ENCODE measurements at regions not wholly inside any gene's neighbourhood (a gene's known extent, or its start where the extent isn't known, plus 50 kb on each side); places are given as distances from the start of the nearest gene placed in this dataset.

DNA sequence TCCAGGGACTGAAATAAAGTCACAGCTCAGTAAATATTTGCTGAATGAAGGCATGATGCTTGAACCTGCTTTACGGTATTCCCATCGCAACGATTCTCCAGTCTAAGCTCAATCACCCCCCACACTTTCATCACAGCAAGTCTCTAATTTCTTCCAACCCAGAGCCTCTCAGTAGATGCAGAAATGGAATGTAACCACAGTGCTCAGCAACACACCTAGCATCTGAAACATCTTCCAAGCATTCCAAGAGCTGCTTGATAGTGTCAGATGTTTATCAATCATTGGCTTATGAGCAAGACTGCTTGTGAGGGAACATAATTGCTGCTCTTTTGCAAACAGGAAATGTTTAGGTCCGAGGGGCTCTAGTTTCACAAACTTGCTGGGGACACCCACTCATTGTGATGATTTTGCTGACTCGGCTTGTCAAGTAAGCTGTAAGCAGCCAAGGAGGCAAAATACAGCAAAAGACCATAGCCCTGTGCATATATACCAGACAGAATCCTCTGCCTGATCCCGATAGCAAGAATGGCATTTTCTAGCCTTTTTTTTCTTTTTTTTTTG, 751.2 kb downstream of the NR2F2 start:
- TF ChIP-seq, protein P1, sequence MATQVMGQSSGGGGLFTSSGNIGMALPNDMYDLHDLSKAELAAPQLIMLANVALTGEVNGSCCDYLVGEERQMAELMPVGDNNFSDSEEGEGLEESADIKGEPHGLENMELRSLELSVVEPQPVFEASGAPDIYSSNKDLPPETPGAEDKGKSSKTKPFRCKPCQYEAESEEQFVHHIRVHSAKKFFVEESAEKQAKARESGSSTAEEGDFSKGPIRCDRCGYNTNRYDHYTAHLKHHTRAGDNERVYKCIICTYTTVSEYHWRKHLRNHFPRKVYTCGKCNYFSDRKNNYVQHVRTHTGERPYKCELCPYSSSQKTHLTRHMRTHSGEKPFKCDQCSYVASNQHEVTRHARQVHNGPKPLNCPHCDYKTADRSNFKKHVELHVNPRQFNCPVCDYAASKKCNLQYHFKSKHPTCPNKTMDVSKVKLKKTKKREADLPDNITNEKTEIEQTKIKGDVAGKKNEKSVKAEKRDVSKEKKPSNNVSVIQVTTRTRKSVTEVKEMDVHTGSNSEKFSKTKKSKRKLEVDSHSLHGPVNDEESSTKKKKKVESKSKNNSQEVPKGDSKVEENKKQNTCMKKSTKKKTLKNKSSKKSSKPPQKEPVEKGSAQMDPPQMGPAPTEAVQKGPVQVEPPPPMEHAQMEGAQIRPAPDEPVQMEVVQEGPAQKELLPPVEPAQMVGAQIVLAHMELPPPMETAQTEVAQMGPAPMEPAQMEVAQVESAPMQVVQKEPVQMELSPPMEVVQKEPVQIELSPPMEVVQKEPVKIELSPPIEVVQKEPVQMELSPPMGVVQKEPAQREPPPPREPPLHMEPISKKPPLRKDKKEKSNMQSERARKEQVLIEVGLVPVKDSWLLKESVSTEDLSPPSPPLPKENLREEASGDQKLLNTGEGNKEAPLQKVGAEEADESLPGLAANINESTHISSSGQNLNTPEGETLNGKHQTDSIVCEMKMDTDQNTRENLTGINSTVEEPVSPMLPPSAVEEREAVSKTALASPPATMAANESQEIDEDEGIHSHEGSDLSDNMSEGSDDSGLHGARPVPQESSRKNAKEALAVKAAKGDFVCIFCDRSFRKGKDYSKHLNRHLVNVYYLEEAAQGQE (IDR thresholded peaks at IDR 0.05; ENCODE audit: insufficient read depth in 1 of 2, low read depth in 2 of 2, low read length in 2 of 2): no peak
- no peak for TF ChIP-seq POLR2AphosphoS5 (IDR thresholded peaks at IDR 0.05; ENCODE audit: low read depth, low read length)

Measured in PFSK-1 (cell line).